ENCODE measurements at regions not wholly inside any gene's neighbourhood (a gene's known extent, or its start where the extent isn't known, plus 50 kb on each side); places are given as distances from the start of the nearest gene placed in this dataset.

DNA sequence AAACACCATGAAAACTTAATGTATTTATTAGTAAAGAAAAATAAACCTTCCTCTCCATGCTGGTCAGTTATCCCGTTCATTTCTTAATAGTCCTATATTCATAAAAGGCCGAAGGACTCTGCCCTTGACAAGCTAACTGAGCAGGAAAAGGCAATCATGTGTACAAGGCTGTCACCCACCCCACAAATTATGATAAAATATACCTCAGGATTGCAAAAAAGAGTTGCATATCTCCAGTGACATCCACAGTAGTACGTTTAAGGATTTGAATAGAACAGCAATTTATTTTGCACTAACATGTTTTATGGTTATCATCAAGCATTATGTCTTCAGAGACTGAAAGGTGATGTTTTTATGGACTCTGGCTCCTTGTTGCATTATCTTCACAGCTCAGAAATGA lies 157.6 kb downstream of the FOXB1 start:
- H3K9me3 ChIP-seq = no peaks in the 10 kb centered on the region
- WGBS = 47% methylated on average over 3 of the region's 3 CpGs
- no peak overlapping the region for H3K4me3 ChIP-seq
- DNase-seq (ENCODE audit: extremely low spot score) = no peak
- H3K4me1 ChIP-seq = no peaks in the 10 kb centered on the region
- H3K27me3 ChIP-seq = peaks cover 0 to 26% (median 0%) of the 10 kb centered on the region in 4 donors
- intact Hi-C loops (cut with DNase I) = no loop called here
- no peak overlapping the region for H3K27ac ChIP-seq (replicated peaks in 1 of 4)
- no peaks in the 10 kb centered on the region for H3K36me3 ChIP-seq
- TF ChIP-seq POLR2AphosphoS5 (IDR thresholded peaks at IDR 0.05) = no peak
- TF ChIP-seq EP300 (IDR thresholded peaks at IDR 0.05) = no peak

DNA sequence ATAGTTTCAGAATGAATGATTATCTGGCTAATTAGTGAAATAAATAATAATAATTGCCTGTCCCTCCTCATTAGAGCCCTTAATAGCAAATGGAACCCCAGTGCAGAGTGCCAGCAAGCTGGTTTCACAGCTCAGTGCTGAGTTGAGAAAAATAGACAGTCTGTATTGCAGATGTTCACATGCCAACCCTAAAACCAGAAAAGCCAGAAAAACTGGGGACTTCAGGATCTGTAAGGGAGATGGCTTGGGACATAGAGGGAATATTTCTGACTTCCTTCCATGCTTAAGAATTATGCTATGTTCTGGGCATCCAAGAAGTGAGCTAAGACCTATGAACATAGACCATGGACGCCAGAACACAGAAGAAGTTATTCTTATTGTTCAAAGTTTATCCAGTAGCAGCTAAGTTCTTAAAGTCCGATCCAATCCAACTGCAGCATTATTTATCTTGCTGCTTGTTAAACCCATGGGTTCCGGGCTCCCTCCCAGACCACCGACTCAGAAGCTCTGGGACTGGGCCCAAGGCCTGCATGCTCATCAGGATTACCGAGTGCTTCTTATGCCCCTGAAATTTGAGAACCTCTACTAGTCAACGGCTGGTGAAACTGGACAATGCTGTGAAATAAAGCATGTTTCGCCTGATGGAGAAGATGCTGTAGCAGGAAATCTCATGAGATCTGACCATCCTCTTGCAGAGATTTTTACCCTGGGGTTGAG lies 158.3 kb downstream of the FOXB1 start:
- no peaks in the 10 kb centered on the region for H3K36me3 ChIP-seq
- intact Hi-C loops (cut with DNase I) = no loop called here
- 89% methylated on average over 4 of the region's 7 CpGs for WGBS
- TF ChIP-seq POLR2AphosphoS5 (IDR thresholded peaks at IDR 0.05) = no peak
- TF ChIP-seq, protein P1, sequence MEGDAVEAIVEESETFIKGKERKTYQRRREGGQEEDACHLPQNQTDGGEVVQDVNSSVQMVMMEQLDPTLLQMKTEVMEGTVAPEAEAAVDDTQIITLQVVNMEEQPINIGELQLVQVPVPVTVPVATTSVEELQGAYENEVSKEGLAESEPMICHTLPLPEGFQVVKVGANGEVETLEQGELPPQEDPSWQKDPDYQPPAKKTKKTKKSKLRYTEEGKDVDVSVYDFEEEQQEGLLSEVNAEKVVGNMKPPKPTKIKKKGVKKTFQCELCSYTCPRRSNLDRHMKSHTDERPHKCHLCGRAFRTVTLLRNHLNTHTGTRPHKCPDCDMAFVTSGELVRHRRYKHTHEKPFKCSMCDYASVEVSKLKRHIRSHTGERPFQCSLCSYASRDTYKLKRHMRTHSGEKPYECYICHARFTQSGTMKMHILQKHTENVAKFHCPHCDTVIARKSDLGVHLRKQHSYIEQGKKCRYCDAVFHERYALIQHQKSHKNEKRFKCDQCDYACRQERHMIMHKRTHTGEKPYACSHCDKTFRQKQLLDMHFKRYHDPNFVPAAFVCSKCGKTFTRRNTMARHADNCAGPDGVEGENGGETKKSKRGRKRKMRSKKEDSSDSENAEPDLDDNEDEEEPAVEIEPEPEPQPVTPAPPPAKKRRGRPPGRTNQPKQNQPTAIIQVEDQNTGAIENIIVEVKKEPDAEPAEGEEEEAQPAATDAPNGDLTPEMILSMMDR (IDR thresholded peaks at IDR 0.05) = no peak
- TF ChIP-seq POLR2A (IDR thresholded peaks at IDR 0.05; ENCODE audit: low read depth) = no peak
- TF ChIP-seq EP300 (IDR thresholded peaks at IDR 0.05) = no peak
- H3K27ac ChIP-seq (replicated peaks in 1 of 4) = no peak overlapping the region
- H3K4me1 ChIP-seq = no peaks in the 10 kb centered on the region
- DNase-seq (ENCODE audit: extremely low spot score) = peak; percentile 60
- H3K27me3 ChIP-seq = peaks cover 0 to 25% (median 0%) of the 10 kb centered on the region in 4 donors
- H3K4me3 ChIP-seq = no peak overlapping the region
- H3K9me3 ChIP-seq = no peaks in the 10 kb centered on the region

- no peak overlapping the region for H3K4me3 ChIP-seq
- WGBS = 64% methylated on average over 4 of the region's 4 CpGs
- H3K9me3 ChIP-seq = no peaks in the 10 kb centered on the region
- no peak for DNase-seq (ENCODE audit: extremely low spot score)
- H3K27ac ChIP-seq (replicated peaks in 1 of 4) = no peak overlapping the region
- no peaks in the 10 kb centered on the region for H3K36me3 ChIP-seq
- TF ChIP-seq POLR2A (IDR thresholded peaks at IDR 0.05; ENCODE audit: low read depth) = no peak
- TF ChIP-seq EP300 (IDR thresholded peaks at IDR 0.05) = no peak
- TF ChIP-seq, protein P1 (IDR thresholded peaks at IDR 0.05) = no peak
- no peak for TF ChIP-seq POLR2AphosphoS5 (IDR thresholded peaks at IDR 0.05)
- intact Hi-C loops (cut with DNase I) = no loop called here
- H3K27me3 ChIP-seq = peaks cover 0 to 22% (median 0%) of the 10 kb centered on the region in 4 donors
- H3K4me1 ChIP-seq = no peaks in the 10 kb centered on the region
Observed at GRCh38 chr15:60162968-60163355, 158.9 kb downstream of the FOXB1 start.

GRCh38 chr15:60165111-60165510 lies 161.0 kb downstream of the FOXB1 start:
- intact Hi-C loops (cut with DNase I) = no loop called here
- Histone ChIP-seq H3K4me1 (no peaks in the 10 kb centered on the region), H3K27ac (replicated peaks in 1 of 4) (no peak overlapping the region), H3K27me3 (peaks cover 0 to 16% (median 0%) of the 10 kb centered on the region in 4 donors), H3K9me3 (no peaks in the 10 kb centered on the region), H3K36me3 (no peaks in the 10 kb centered on the region), H3K4me3 (no peak overlapping the region)
- WGBS = 74% methylated on average over 3 of the region's 3 CpGs
- peak; percentile 82 for DNase-seq (ENCODE audit: extremely low spot score)
- TF ChIP-seq POLR2A (IDR thresholded peaks at IDR 0.05; ENCODE audit: low read depth) = no peak
- TF ChIP-seq, protein P1 (IDR thresholded peaks at IDR 0.05) = no peak
- TF ChIP-seq EP300 (IDR thresholded peaks at IDR 0.05) = no peak
- no peak for TF ChIP-seq POLR2AphosphoS5 (IDR thresholded peaks at IDR 0.05)

DNA sequence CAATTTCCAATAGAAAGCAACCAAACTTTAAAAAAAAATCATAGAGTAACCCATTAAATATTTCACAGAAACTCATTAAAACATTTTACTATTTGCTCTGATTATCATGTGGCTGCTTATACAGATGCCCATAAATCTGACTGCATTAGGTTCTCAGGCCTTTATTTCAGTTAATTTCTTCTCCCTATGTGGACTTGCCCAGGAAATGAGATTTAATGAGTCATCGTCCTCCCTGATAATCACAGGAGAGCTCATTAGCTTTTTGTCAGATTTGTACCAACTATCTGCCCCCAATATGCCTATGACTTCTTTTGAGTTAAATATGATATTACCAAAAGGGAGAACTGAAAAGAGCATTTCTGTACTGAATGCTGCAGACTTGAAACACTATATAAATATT lies 168.0 kb downstream of the FOXB1 start:
- Histone ChIP-seq H3K4me1 (no peaks in the 10 kb centered on the region), H3K27me3 (no peaks in the 10 kb centered on the region), H3K4me3 (no peak overlapping the region), H3K27ac (replicated peaks in 1 of 4) (no peak overlapping the region), H3K36me3 (no peaks in the 10 kb centered on the region), H3K9me3 (no peaks in the 10 kb centered on the region)
- WGBS = 45% methylated on average over 1 of the region's 1 CpG
- TF ChIP-seq POLR2AphosphoS5 (IDR thresholded peaks at IDR 0.05) (no peak), EP300 (IDR thresholded peaks at IDR 0.05) (no peak), POLR2A (IDR thresholded peaks at IDR 0.05; ENCODE audit: low read depth) (no peak)
- TF ChIP-seq, protein P1 (IDR thresholded peaks at IDR 0.05) = no peak
- intact Hi-C loops (cut with DNase I) = no loop called here
- DNase-seq (ENCODE audit: extremely low spot score) = no peak
